ENCODE measurements at regions not wholly inside any gene's neighbourhood (a gene's known extent, or its start where the extent isn't known, plus 50 kb on each side); places are given as distances from the start of the nearest gene placed in this dataset.
A peak's percentile ranks its signal among the peaks of the same experiment; 100 is the strongest.

GRCh38 chr17:81345228-81346089 is 49.8 kb upstream of the BAHCC1 start (continued):
- peak; percentile 57 for TF ChIP-seq FEZF1 (tag by site-specific recombination; IDR thresholded peaks at IDR 0.05)
- TF ChIP-seq ZNF157 (tag by site-specific recombination; IDR thresholded peaks at IDR 0.05): 0 out of 2 replicates have a peak, but pooled peaks have one; percentile 12
- TF ChIP-seq ZNF792 (tag by site-specific recombination; IDR thresholded peaks at IDR 0.05): 0 out of 2 replicates have a peak, but pooled peaks have one; percentile 61
- 0 out of 2 replicates have a peak, but pooled peaks have one; percentile 9 for TF ChIP-seq ZNF121 (tag by site-specific recombination; IDR thresholded peaks at IDR 0.05)

Data from HEK293 (cell line).